Heart left ventricle (tissue), 13 donors: ENCODE measurements at regions not wholly inside any gene's neighbourhood (a gene's known extent, or its start where the extent isn't known, plus 50 kb on each side); places are given as distances from the start of the nearest gene placed in this dataset.

Experiments
- POLR2A ChIP-seq, 2 donors: fragments of 450-650 bp; IDR thresholded peaks; one replicate each; pipeline ENCODE4 v1.6.1; 2017; ENCODE audit warnings: antibody characterized with exemption in 2 of 2, mild to moderate bottlenecking in 2 of 2, moderate library complexity in 2 of 2
- TF ChIP-seq, protein P1 (sequence below), 12 donors: fragments of 200-600 bp; sonication (generic) in 4 of 12; IDR thresholded peaks; one replicate each; pipeline versions ENCODE4 v1.5.0 to v1.8.0; 2018 to 2022; ENCODE audit warnings: antibody characterized with exemption in 12 of 12, mild to moderate bottlenecking in 5 of 12
- donor health status: ischemic (EF 13 %, LVEDD 7.1; RV severe dilation, severe dysfunction).
- donor health status: DM: no; HTN: yes; CAD: no.
- donor health status: DM: no; HTN: no; CAD: no.
- donor health status: ischemic (EF 25% LVEDD 6.9; RV normal size, moderate dysfunction).
- donor health status: ischemic (EF 25% LVEDD 5.7; RV mildly dilated, moderate dysfunction).
- donor health status: ischemic (EF 35%, LVEDD 5.7; RV mildly dilated, moderate dysfunction).
- donor health status: nonischemic (EF 11% LVEDD 7.7; RV severe dilation, severe dysfunction).
- donor health status: DM: yes; HTN: yes; CAD: no.
- donor health status: PGD.
- donor health status: ischemic (EF 29% LVEDD 5.4; RV normal size, mild dysfunction).
- donor health status: nonischemic (EF 23%, LVEDD 6.1; RV moderate dilation, normal function).

DNA sequence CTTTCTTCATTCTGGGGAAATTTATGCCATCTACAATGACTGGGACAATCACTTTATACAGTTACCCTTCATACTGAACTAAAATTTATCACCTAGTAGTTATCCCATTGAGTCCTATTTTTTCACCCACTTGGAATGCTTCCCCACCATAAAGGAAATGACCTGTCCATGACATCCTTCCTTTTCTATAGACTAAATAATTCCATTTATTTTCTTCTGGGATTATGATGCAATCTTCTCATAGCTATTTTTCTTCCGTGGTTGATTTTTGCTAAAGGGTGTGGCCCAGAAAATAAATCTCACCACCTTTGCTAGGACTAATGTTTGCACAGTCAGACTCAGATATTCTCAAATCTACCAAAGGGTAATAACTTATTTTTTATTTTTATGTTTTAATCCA is 186.1 kb upstream of the NRXN1 start:
- TF ChIP-seq, protein P1, sequence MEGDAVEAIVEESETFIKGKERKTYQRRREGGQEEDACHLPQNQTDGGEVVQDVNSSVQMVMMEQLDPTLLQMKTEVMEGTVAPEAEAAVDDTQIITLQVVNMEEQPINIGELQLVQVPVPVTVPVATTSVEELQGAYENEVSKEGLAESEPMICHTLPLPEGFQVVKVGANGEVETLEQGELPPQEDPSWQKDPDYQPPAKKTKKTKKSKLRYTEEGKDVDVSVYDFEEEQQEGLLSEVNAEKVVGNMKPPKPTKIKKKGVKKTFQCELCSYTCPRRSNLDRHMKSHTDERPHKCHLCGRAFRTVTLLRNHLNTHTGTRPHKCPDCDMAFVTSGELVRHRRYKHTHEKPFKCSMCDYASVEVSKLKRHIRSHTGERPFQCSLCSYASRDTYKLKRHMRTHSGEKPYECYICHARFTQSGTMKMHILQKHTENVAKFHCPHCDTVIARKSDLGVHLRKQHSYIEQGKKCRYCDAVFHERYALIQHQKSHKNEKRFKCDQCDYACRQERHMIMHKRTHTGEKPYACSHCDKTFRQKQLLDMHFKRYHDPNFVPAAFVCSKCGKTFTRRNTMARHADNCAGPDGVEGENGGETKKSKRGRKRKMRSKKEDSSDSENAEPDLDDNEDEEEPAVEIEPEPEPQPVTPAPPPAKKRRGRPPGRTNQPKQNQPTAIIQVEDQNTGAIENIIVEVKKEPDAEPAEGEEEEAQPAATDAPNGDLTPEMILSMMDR (IDR thresholded peaks at IDR 0.05) = no peak
- TF ChIP-seq POLR2A (IDR thresholded peaks at IDR 0.05) = no peak
